H1 (cell line): ENCODE measurements at regions not wholly inside any gene's neighbourhood (a gene's known extent, or its start where the extent isn't known, plus 50 kb on each side); places are given as distances from the start of the nearest gene placed in this dataset.

Experiments used
- BCL11A ChIP-seq, 2 experiments: IDR thresholded peaks; one replicate each; pipeline ENCODE4 v1.6.1; 2011; ENCODE audit warnings: low read depth in 2 of 2, low read length in 2 of 2, mild to moderate bottlenecking in 2 of 2
- CHD7 ChIP-seq: fragments of 300-600 bp; sonication (generic); IDR thresholded peaks from 2 replicates; pipeline ENCODE4 v1.7.1; 2012; ENCODE audit warnings: low read length, moderate library complexity, mild to moderate bottlenecking, inconsistent platforms; ENCODE audit not compliant: insufficient replicate concordance
- JUN ChIP-seq: IDR thresholded peaks from 2 replicates; pipeline ENCODE4 v1.6.1; 2011; ENCODE audit warnings: low read depth, mild to moderate bottlenecking, improper control_type of control experiment, low read length
- POLR2AphosphoS5 ChIP-seq: IDR thresholded peaks from 2 replicates; pipeline ENCODE4 v1.6.1; 2011; ENCODE audit warnings: low read depth, low read length
- ZNF274 ChIP-seq: IDR thresholded peaks from 2 replicates; pipeline ENCODE4 v1.7.0; 2012; ENCODE audit warnings: low read length, borderline replicate concordance; ENCODE audit errors: extremely low read depth

DNA sequence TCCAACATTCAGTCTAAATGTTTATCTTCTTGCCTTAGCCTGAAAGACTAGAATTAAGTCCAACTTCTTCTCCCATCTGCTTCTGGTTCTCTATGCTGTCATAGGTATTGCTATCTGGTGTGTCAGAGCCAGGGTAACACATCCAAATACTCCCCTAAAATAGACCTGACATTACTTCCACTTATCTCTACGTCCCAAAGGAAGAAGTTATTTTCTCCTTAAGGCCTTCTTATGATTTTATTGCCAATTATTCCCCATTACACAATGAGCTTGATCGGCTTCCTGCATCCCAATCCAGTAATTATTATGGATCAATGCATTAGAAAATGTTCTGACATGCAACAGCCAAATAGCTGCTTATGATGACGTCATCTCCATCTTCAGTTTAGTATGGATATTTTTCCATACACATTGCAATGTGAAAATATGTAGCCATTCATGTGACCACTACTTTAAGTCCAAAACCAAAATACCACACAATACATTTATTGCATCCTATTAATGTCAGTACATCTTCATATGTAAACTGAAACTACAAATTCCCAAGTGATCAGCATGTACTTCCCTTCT, 555.5 kb downstream of the MAT2B start (continued):
- TF ChIP-seq CHD7 (no peak), JUN (no peak), ZNF274 (no peak), BCL11A (IDR thresholded peaks at IDR 0.05; ENCODE audit: low read depth in 2 of 2, low read length in 2 of 2) (no peak), POLR2AphosphoS5 (no peak)
